NB4 (cell line): ENCODE measurements at regions not wholly inside any gene's neighbourhood (a gene's known extent, or its start where the extent isn't known, plus 50 kb on each side); places are given as distances from the start of the nearest gene placed in this dataset.
A peak's percentile ranks its signal among the peaks of the same experiment; 100 is the strongest.

Experiments used
- CTCF ChIP-seq: IDR thresholded peaks from one replicate; pipeline ENCODE4 v1.5.1; 2012; ENCODE audit warnings: low read depth, low read length
- MAX ChIP-seq: IDR thresholded peaks from 2 replicates; pipeline ENCODE4 v1.6.1; 2011; ENCODE audit warnings: low read depth, low read length
- MYC ChIP-seq: IDR thresholded peaks from 2 replicates; pipeline ENCODE4 v1.6.1; 2011; ENCODE audit warnings: low read depth, low read length
- POLR2A ChIP-seq: IDR thresholded peaks from 2 replicates; pipeline ENCODE4 v1.6.1; 2011; ENCODE audit warnings: mild to moderate bottlenecking; ENCODE audit not compliant: insufficient read length; ENCODE audit errors: extremely low read depth

- TF ChIP-seq CTCF, result peak; percentile 22
- TF ChIP-seq POLR2A, result no peak
- no peak for TF ChIP-seq MAX
- TF ChIP-seq MYC, result no peak
Measured at GRCh38 chr12:4037747-4038312, 164.6 kb upstream of the PARP11 start.
